Type B pancreatic cell (in vitro differentiated cells): ENCODE measurements at regions not wholly inside any gene's neighbourhood (a gene's known extent, or its start where the extent isn't known, plus 50 kb on each side); places are given as distances from the start of the nearest gene placed in this dataset.

ENCODE experiments used
- DNase-seq: peaks from one replicate; pipeline ENCODE4 v3.0.0; 2021; ENCODE audit warnings: mixed read lengths; ENCODE audit not compliant: unreplicated experiment; ENCODE audit errors: extremely low spot score
- H3K27ac Mint-ChIP-seq: 2 replicates; pipeline ENCODE4 v1.8.0; 2021; ENCODE audit warnings: mild to moderate bottlenecking, mixed read lengths
- H3K27me3 Mint-ChIP-seq: 2 replicates; pipeline ENCODE4 v1.8.0; 2021; ENCODE audit warnings: mixed read lengths
- H3K36me3 Mint-ChIP-seq: 2 replicates; pipeline ENCODE4 v1.8.0; 2021; ENCODE audit warnings: mixed read lengths
- H3K4me1 Mint-ChIP-seq: one replicate; pipeline ENCODE4 v1.8.0; 2021; ENCODE audit warnings: mixed read lengths; ENCODE audit not compliant: unreplicated experiment
- H3K4me3 Mint-ChIP-seq: 2 replicates; pipeline ENCODE4 v1.8.0; 2021; ENCODE audit warnings: mild to moderate bottlenecking, mixed read lengths
- H3K9me3 Mint-ChIP-seq: 2 replicates; pipeline ENCODE4 v1.8.0; 2021; ENCODE audit warnings: mixed read lengths
- CTCF ChIP-seq: fragments of 200-600 bp; sonication (generic); conservative IDR thresholded peaks from 2 replicates; pipeline ENCODE4 v1.5.0; 2021; ENCODE audit warnings: antibody characterized with exemption, mild to moderate bottlenecking

- H3K27ac Mint-ChIP-seq = no peak overlapping the region
- no peak for TF ChIP-seq CTCF
- DNase-seq = no peak
- no peaks in the 10 kb centered on the region for H3K27me3 Mint-ChIP-seq
- no peaks in the 10 kb centered on the region for H3K36me3 Mint-ChIP-seq
- no peak overlapping the region for H3K4me3 Mint-ChIP-seq
- H3K4me1 Mint-ChIP-seq = no peaks in the 10 kb centered on the region
- H3K9me3 Mint-ChIP-seq = no peaks in the 10 kb centered on the region
These were observed 1268.2 kb upstream of the TMEM132C start for GRCh38 chr12:126998747-126999285.

- no peak for DNase-seq
- Mint-ChIP-seq H3K36me3 (no peaks in the 10 kb centered on the region), H3K4me1 (no peaks in the 10 kb centered on the region), H3K27ac (no peak overlapping the region), H3K4me3 (no peak overlapping the region), H3K27me3 (no peaks in the 10 kb centered on the region), H3K9me3 (no peaks in the 10 kb centered on the region)
- no peak for TF ChIP-seq CTCF
These were observed 1267.6 kb upstream of the TMEM132C start for GRCh38 chr12:126999352-126999751.

GRCh38 chr12:127005406-127005805, 1261.6 kb upstream of the TMEM132C start:
- H3K27ac Mint-ChIP-seq = no peak overlapping the region
- TF ChIP-seq CTCF = no peak
- no peaks in the 10 kb centered on the region for H3K9me3 Mint-ChIP-seq
- no peaks in the 10 kb centered on the region for H3K4me1 Mint-ChIP-seq
- H3K4me3 Mint-ChIP-seq = no peak overlapping the region
- H3K36me3 Mint-ChIP-seq = no peaks in the 10 kb centered on the region
- H3K27me3 Mint-ChIP-seq = no peaks in the 10 kb centered on the region
- no peak for DNase-seq

- no peaks in the 10 kb centered on the region for H3K4me1 Mint-ChIP-seq
- no peak for TF ChIP-seq CTCF
- no peak overlapping the region for H3K27ac Mint-ChIP-seq
- H3K36me3 Mint-ChIP-seq = no peaks in the 10 kb centered on the region
- no peaks in the 10 kb centered on the region for H3K27me3 Mint-ChIP-seq
- no peaks in the 10 kb centered on the region for H3K9me3 Mint-ChIP-seq
- no peak overlapping the region for H3K4me3 Mint-ChIP-seq
- no peak for DNase-seq
These were observed 1260.0 kb upstream of the TMEM132C start for GRCh38 chr12:127006972-127007371.

- Mint-ChIP-seq H3K36me3 (no peaks in the 10 kb centered on the region), H3K4me1 (no peaks in the 10 kb centered on the region), H3K9me3 (no peaks in the 10 kb centered on the region), H3K27ac (no peak overlapping the region), H3K27me3 (no peaks in the 10 kb centered on the region), H3K4me3 (no peak overlapping the region)
- TF ChIP-seq CTCF = no peak
- no peak for DNase-seq
These were observed 1258.1 kb upstream of the TMEM132C start for GRCh38 chr12:127008755-127009403.
